Ishikawa (cell line): ENCODE measurements at regions not wholly inside any gene's neighbourhood (a gene's known extent, or its start where the extent isn't known, plus 50 kb on each side); places are given as distances from the start of the nearest gene placed in this dataset.

ENCODE experiments used
- CEBPB ChIP-seq: IDR thresholded peaks from 2 replicates; pipeline ENCODE4 v1.6.1; 2012
- CREB1 ChIP-seq: IDR thresholded peaks from 2 replicates; pipeline ENCODE4 v1.6.1; 2012; ENCODE audit warnings: low read depth
- EGR1 ChIP-seq: IDR thresholded peaks from 2 replicates; pipeline ENCODE4 v1.6.1; 2012
- EP300 ChIP-seq: IDR thresholded peaks from 2 replicates; pipeline ENCODE4 v1.6.1; 2012; ENCODE audit warnings: borderline replicate concordance
- FOXM1 ChIP-seq: IDR thresholded peaks from 2 replicates; pipeline ENCODE4 v1.6.1; 2012; ENCODE audit warnings: low read depth, borderline replicate concordance
- NFIC ChIP-seq: IDR thresholded peaks from 2 replicates; pipeline ENCODE4 v1.6.1; 2012
- RAD21 ChIP-seq: IDR thresholded peaks from 2 replicates; pipeline ENCODE4 v1.6.1; 2012; ENCODE audit warnings: low read depth
- TAF1 ChIP-seq: IDR thresholded peaks from 2 replicates; pipeline ENCODE4 v1.6.1; 2012; ENCODE audit warnings: low read depth, mild to moderate bottlenecking
- TCF12 ChIP-seq: IDR thresholded peaks from 2 replicates; pipeline ENCODE4 v1.6.1; 2012; ENCODE audit warnings: low read depth
- TEAD4 ChIP-seq: IDR thresholded peaks from 2 replicates; pipeline ENCODE4 v1.6.1; 2012
- YY1 ChIP-seq: IDR thresholded peaks from 2 replicates; pipeline ENCODE4 v1.6.1; 2012; ENCODE audit warnings: low read depth
- ZBTB7A ChIP-seq: IDR thresholded peaks from 2 replicates; pipeline ENCODE4 v1.6.1; 2012; ENCODE audit warnings: low read depth
- TF ChIP-seq, protein P1 (sequence below): IDR thresholded peaks from 2 replicates; pipeline ENCODE4 v1.6.1; 2012; ENCODE audit warnings: low read depth, mild to moderate bottlenecking
- TF ChIP-seq, protein P2 (sequence below): IDR thresholded peaks from 2 replicates; pipeline ENCODE4 v1.6.1; 2012
- TF ChIP-seq, protein P3 (sequence below): IDR thresholded peaks from 2 replicates; pipeline ENCODE4 v1.6.1; 2012

DNA sequence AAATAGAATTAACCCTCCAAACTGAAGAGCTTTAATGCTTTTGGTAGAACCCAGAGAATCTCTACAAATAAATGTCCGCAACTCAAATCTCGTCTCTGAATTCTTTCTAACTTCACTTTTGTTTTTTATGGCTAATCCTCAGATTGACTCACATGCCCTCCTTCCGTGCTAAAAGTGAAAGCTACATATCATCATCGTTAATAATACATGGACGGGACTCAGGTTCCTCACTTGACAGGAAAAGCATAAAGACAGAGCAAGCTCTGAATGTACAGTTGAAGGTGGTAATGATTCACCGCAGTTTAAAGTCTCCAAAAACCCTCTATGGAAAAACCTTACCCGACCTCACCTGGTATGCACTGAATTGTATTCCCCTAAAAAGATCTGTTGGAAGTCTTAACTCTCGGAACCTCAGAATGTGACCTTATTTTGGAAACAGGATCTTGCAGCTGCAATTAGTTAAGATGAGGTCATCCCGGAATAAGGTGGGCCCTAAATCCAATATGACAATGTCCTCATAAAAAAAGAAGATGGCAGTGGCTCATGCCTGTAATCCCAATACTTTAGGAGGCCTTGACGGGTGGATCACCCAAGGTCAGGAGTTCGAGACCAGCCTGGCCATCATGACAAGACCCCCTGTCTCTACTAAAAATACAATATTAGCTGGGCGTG lies 147.4 kb upstream of the FOXN3 start:
- no peak for TF ChIP-seq RAD21
- TF ChIP-seq TCF12: no peak
- TF ChIP-seq FOXM1: no peak
- TF ChIP-seq NFIC: no peak
- no peak for TF ChIP-seq TAF1

DNA sequence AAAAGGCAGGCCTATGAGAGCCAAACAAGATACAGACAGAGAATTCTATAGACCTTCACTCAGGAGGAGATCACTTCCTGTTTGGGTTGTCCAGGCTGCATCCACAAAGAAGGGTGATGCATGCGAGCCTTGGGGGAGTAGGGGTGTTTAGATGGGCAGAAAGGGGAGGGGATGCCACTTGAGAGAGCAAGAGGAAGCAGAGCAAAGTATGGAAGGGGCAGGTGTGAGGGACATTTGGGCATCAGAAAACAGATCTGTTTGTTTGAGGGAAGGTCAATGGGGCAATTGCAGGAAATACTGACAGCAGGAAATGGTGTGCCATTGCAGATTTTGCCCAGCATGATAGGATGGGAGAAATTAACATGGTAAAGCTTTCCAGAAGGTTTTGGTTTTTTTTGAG lies 146.4 kb upstream of the FOXN3 start:
- no peak for TF ChIP-seq TCF12
- no peak for TF ChIP-seq RAD21
- TF ChIP-seq, protein P1, sequence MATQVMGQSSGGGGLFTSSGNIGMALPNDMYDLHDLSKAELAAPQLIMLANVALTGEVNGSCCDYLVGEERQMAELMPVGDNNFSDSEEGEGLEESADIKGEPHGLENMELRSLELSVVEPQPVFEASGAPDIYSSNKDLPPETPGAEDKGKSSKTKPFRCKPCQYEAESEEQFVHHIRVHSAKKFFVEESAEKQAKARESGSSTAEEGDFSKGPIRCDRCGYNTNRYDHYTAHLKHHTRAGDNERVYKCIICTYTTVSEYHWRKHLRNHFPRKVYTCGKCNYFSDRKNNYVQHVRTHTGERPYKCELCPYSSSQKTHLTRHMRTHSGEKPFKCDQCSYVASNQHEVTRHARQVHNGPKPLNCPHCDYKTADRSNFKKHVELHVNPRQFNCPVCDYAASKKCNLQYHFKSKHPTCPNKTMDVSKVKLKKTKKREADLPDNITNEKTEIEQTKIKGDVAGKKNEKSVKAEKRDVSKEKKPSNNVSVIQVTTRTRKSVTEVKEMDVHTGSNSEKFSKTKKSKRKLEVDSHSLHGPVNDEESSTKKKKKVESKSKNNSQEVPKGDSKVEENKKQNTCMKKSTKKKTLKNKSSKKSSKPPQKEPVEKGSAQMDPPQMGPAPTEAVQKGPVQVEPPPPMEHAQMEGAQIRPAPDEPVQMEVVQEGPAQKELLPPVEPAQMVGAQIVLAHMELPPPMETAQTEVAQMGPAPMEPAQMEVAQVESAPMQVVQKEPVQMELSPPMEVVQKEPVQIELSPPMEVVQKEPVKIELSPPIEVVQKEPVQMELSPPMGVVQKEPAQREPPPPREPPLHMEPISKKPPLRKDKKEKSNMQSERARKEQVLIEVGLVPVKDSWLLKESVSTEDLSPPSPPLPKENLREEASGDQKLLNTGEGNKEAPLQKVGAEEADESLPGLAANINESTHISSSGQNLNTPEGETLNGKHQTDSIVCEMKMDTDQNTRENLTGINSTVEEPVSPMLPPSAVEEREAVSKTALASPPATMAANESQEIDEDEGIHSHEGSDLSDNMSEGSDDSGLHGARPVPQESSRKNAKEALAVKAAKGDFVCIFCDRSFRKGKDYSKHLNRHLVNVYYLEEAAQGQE: no peak
- TF ChIP-seq CREB1: no peak
- TF ChIP-seq, protein P2, sequence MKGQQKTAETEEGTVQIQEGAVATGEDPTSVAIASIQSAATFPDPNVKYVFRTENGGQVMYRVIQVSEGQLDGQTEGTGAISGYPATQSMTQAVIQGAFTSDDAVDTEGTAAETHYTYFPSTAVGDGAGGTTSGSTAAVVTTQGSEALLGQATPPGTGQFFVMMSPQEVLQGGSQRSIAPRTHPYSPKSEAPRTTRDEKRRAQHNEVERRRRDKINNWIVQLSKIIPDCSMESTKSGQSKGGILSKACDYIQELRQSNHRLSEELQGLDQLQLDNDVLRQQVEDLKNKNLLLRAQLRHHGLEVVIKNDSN: no peak
- no peak for TF ChIP-seq CEBPB
- TF ChIP-seq ZBTB7A: no peak
- TF ChIP-seq NFIC: no peak
- no peak for TF ChIP-seq TAF1
- TF ChIP-seq EGR1: no peak
- no peak for TF ChIP-seq EP300
- no peak for TF ChIP-seq TEAD4

DNA sequence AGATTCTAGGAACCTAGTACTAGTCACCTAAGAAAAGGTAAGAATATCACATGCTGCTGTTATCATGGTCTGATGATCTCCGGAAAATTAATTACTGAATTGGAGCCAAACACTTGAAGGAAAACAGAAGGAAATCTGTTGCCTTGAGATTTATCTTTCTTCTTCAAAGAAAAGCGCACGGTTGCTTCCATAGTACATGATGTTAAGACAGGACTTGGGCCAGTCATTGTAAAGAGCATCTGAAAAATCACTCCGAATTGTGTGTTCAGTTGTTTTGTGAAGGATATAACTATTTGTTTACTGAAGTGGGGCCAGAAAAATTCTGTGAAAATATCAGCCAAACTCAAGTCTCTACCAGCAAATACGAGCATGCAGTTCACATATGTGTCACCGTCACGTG lies 134.9 kb upstream of the FOXN3 start:
- no peak for TF ChIP-seq ZBTB7A
- no peak for TF ChIP-seq EGR1
- no peak for TF ChIP-seq NFIC
- TF ChIP-seq, protein P3, sequence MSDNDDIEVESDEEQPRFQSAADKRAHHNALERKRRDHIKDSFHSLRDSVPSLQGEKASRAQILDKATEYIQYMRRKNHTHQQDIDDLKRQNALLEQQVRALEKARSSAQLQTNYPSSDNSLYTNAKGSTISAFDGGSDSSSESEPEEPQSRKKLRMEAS: no peak
- no peak for TF ChIP-seq TCF12
- TF ChIP-seq, protein P1: no peak

DNA sequence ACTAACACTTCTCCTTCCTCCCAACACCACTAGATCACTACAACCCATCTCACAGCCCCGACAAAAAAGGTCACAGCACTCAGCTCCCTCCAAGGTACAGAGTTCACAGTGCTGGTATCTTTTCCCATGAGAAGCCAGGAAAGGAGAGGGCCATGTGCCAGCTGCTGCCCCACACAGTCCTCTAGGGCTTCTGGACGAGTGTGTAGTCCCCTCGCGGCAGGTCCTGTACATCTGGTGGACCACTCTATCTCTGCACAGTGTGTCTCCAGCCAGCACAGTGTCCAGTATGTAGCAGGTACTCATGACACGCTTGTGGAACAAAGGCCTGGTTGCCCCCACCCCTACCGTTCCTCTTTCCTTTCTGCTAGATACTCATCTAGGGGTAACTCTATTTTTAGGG lies 134.4 kb upstream of the FOXN3 start:
- TF ChIP-seq ZBTB7A (no peak), EGR1 (no peak), TAF1 (no peak), EP300 (no peak), CREB1 (no peak), YY1 (no peak), TCF12 (no peak), NFIC (no peak), CEBPB (no peak), TEAD4 (no peak), FOXM1 (no peak), RAD21 (no peak)
- TF ChIP-seq, protein P3: no peak
- TF ChIP-seq, protein P1: no peak
- TF ChIP-seq, protein P2: no peak

DNA sequence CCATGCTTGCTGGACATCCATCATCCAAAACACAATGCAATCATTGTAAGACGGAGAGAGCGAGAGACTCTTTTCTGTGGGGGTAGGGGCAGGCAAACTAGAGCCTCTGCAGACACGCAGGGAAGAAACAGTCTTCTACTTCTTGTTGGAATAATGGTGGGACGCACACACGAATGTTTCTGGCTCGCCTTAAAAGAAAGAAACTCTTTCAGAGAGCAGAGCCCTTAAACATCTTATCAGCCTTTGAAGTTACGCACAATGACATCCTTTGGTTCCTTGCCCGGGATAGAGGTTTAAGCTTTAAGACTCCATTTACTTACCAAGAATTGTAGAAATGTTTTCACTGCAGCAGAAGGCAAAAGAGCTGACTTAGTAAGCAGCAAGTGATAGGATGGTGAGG lies 133.8 kb upstream of the FOXN3 start:
- TF ChIP-seq, protein P1: no peak
- TF ChIP-seq ZBTB7A (no peak), TAF1 (no peak), CEBPB (no peak), FOXM1 (no peak), TEAD4 (no peak), CREB1 (no peak), EGR1 (no peak), EP300 (no peak), RAD21 (no peak), NFIC (no peak), YY1 (no peak), TCF12 (no peak)
- TF ChIP-seq, protein P3: no peak
- TF ChIP-seq, protein P2: no peak
